ENCODE measurements at regions not wholly inside any gene's neighbourhood (a gene's known extent, or its start where the extent isn't known, plus 50 kb on each side); places are given as distances from the start of the nearest gene placed in this dataset.

GRCh38 chr1:112247961-112248360 is 148.1 kb upstream of the CTTNBP2NL start (continued):
- TF ChIP-seq ZNF462 (CRISPR knock-in tag; IDR thresholded peaks at IDR 0.05): no peak
- no peak for TF ChIP-seq CTCF (conservative IDR thresholded peaks at IDR 0.05; ENCODE audit: low read depth in 2 of 2)

- Histone ChIP-seq H4K20me1 (replicated peaks; ENCODE audit: insufficient read depth) (no peaks in the 10 kb centered on the region), H3K4me3 (no peak overlapping the region), H3K4me1 (ENCODE audit: insufficient read depth) (no peaks in the 10 kb centered on the region), H3K4me2 (no peak overlapping the region), H3K79me2 (replicated peaks; ENCODE audit: insufficient read depth) (no peaks in the 10 kb centered on the region), H3F3A (replicated peaks; ENCODE audit: low read depth) (no peaks in the 10 kb centered on the region), H3K27me3 (ENCODE audit: insufficient read depth) (no peaks in the 10 kb centered on the region), H3K36me3 (ENCODE audit: insufficient read depth) (no peaks in the 10 kb centered on the region), H3K9me2 (ENCODE audit: insufficient read depth) (0 out of 2 replicates have a peak, but pooled peaks cover 12% of the 10 kb centered on the region), H2AFZ (no peak overlapping the region), H3K27ac (ENCODE audit: low read depth) (no peak overlapping the region)
- H3K4me3 Mint-ChIP-seq: no peak overlapping the region
- no peak for DNase-seq (ENCODE audit: low spot score)
- ATAC-seq: no peak
- no peak for TF ChIP-seq CTCF (conservative IDR thresholded peaks at IDR 0.05; ENCODE audit: low read depth in 2 of 2)
- no peak for TF ChIP-seq ETS1 (IDR thresholded peaks at IDR 0.05)
- no peak for TF ChIP-seq REST (IDR thresholded peaks at IDR 0.05; ENCODE audit: unreplicated experiment)
- TF ChIP-seq NANOG (IDR thresholded peaks at IDR 0.05; ENCODE audit: borderline replicate concordance): no peak
- peaks cover 2% of the 10 kb centered on the region for H3K27me3 Mint-ChIP-seq (ENCODE audit: insufficient read depth, low read depth, poor library complexity)
- peaks cover 7% of the 10 kb centered on the region; the same call in 2 of the 3 replicates for H3K4me1 Mint-ChIP-seq
- H3K36me3 Mint-ChIP-seq (ENCODE audit: low read depth): no peaks in the 10 kb centered on the region
- no peaks in the 10 kb centered on the region for H3K9me3 Mint-ChIP-seq
- H3K27ac Mint-ChIP-seq: no peak overlapping the region
Observed at GRCh38 chr1:112250892-112251291, 145.1 kb upstream of the CTTNBP2NL start.
